A673 (cell line): ENCODE measurements at regions not wholly inside any gene's neighbourhood (a gene's known extent, or its start where the extent isn't known, plus 50 kb on each side); places are given as distances from the start of the nearest gene placed in this dataset.

ENCODE experiments used
- CTCF ChIP-seq: fragments of 300-800, 200-600 bp; sonication (generic); conservative IDR thresholded peaks from 2 replicates; pipeline ENCODE4 v1.5.1; 2017; ENCODE audit warnings: low read depth, mild to moderate bottlenecking, antibody characterized with exemption, low read length, moderate library complexity, mixed read lengths
- EZH2 ChIP-seq: fragments of 200-600 bp; sonication (generic); IDR thresholded peaks from 2 replicates; pipeline ENCODE4 v1.6.1; 2017; ENCODE audit warnings: borderline replicate concordance, low read depth, mild to moderate bottlenecking, mixed read lengths, antibody characterized with exemption, low read length; ENCODE audit not compliant: poor library complexity, severe bottlenecking

- TF ChIP-seq CTCF: no peak
- no peak for TF ChIP-seq EZH2
These were observed 137.1 kb downstream of the CYB561 start for GRCh38 chr17:63309021-63309420.
